ENCODE measurements at regions not wholly inside any gene's neighbourhood (a gene's known extent, or its start where the extent isn't known, plus 50 kb on each side); places are given as distances from the start of the nearest gene placed in this dataset.

DNA sequence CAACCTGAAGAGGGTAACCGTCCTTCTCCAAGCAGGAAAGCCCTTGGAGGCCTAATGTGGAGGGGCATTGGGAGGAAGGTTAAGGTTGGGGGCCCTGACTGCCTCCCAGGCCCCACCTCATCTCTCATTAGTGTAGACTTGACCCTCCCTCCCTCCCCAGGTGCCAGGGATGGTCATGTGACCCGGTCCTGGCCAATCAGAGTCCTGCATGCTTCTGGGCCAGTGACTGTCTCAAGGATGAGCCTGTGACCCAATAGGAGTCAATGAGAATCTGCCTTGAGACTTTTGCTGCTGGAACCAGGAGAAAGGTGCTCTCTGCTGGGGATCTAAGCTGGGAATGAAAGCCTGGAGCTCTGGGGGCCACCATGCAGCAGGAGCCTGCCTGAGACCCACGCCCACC lies 70.8 kb downstream of the NCOR2 start:
- no peak for TF ChIP-seq EZH2phosphoT487 (IDR thresholded peaks at IDR 0.05; ENCODE audit: borderline replicate concordance, low read length)
- TF ChIP-seq EZH2 (IDR thresholded peaks at IDR 0.05; ENCODE audit: low read length, unreplicated experiment): no peak
- TF ChIP-seq, protein P1, sequence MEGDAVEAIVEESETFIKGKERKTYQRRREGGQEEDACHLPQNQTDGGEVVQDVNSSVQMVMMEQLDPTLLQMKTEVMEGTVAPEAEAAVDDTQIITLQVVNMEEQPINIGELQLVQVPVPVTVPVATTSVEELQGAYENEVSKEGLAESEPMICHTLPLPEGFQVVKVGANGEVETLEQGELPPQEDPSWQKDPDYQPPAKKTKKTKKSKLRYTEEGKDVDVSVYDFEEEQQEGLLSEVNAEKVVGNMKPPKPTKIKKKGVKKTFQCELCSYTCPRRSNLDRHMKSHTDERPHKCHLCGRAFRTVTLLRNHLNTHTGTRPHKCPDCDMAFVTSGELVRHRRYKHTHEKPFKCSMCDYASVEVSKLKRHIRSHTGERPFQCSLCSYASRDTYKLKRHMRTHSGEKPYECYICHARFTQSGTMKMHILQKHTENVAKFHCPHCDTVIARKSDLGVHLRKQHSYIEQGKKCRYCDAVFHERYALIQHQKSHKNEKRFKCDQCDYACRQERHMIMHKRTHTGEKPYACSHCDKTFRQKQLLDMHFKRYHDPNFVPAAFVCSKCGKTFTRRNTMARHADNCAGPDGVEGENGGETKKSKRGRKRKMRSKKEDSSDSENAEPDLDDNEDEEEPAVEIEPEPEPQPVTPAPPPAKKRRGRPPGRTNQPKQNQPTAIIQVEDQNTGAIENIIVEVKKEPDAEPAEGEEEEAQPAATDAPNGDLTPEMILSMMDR (conservative IDR thresholded peaks at IDR 0.05; ENCODE audit: low read depth, low read length): no peak
- no TSS peak for BruUV-seq (replicated peaks)
- no peak overlapping the region for H3K27ac ChIP-seq (ENCODE audit: low read length)
- no peak overlapping the region for H3K4me3 ChIP-seq (ENCODE audit: low read length)
- H3K4me1 ChIP-seq (ENCODE audit: insufficient read depth, low read length): no peaks in the 10 kb centered on the region; the same call in 1 of the 2 replicates
- H3K27me3 ChIP-seq (ENCODE audit: low read length): no peaks in the 10 kb centered on the region
- H3K79me2 ChIP-seq (ENCODE audit: low read length): peaks cover 40% of the 10 kb centered on the region
- intact Hi-C loops (cut with micrococcal nuclease): no loop called here
- CTCF ChIA-PET: no interaction called here
- POLR2A ChIA-PET (ENCODE audit: unreplicated experiment): no interaction called here
- no peaks in the 10 kb centered on the region; the same call in 1 of the 2 replicates for H3K36me3 ChIP-seq (ENCODE audit: low read depth, low read length)
- no peak overlapping the region for H3K4me2 ChIP-seq (ENCODE audit: low read length)
- H3K9ac ChIP-seq (ENCODE audit: low read length): no peak overlapping the region
- H3F3A ChIP-seq (ENCODE audit: low read length, unreplicated experiment): no peaks in the 10 kb centered on the region
- H2AFZ ChIP-seq (ENCODE audit: low read length): no peak overlapping the region
- H3K9me3 ChIP-seq (ENCODE audit: low read length): no peaks in the 10 kb centered on the region
- no peaks in the 10 kb centered on the region for H3K9me2 ChIP-seq (replicated peaks; ENCODE audit: low read length)
- ATAC-seq (no peak), DNase-seq (peak; percentile 13)
- peaks cover 13% of the 10 kb centered on the region; the same call in 1 of the 2 replicates for H4K20me1 ChIP-seq (ENCODE audit: low read length)

GRCh38 chr12:124495194-124495983 lies 72.0 kb downstream of the NCOR2 start:
- Histone ChIP-seq H3K27ac (ENCODE audit: low read length) (no peak overlapping the region), H3K9me3 (ENCODE audit: low read length) (no peaks in the 10 kb centered on the region), H3F3A (ENCODE audit: low read length, unreplicated experiment) (no peaks in the 10 kb centered on the region), H3K4me3 (ENCODE audit: low read length) (no peak overlapping the region), H3K4me1 (ENCODE audit: insufficient read depth, low read length) (no peaks in the 10 kb centered on the region; the same call in 1 of the 2 replicates), H4K20me1 (ENCODE audit: low read length) (peaks cover 13% of the 10 kb centered on the region; the same call in 1 of the 2 replicates), H3K27me3 (ENCODE audit: low read length) (no peaks in the 10 kb centered on the region), H3K9me2 (replicated peaks; ENCODE audit: low read length) (no peaks in the 10 kb centered on the region), H3K36me3 (ENCODE audit: low read depth, low read length) (no peaks in the 10 kb centered on the region; the same call in 1 of the 2 replicates), H2AFZ (ENCODE audit: low read length) (no peak overlapping the region), H3K4me2 (ENCODE audit: low read length) (no peak overlapping the region), H3K79me2 (ENCODE audit: low read length) (peaks cover 37% of the 10 kb centered on the region), H3K9ac (ENCODE audit: low read length) (no peak overlapping the region)
- CTCF ChIA-PET: no interaction called here
- DNase-seq: no peak
- POLR2A ChIA-PET (ENCODE audit: unreplicated experiment): no interaction called here
- BruUV-seq (replicated peaks): no TSS peak
- intact Hi-C loops (cut with micrococcal nuclease): no loop called here
- ATAC-seq: no peak
- no peak for TF ChIP-seq EZH2 (IDR thresholded peaks at IDR 0.05; ENCODE audit: low read length, unreplicated experiment)
- TF ChIP-seq EZH2phosphoT487 (IDR thresholded peaks at IDR 0.05; ENCODE audit: borderline replicate concordance, low read length): no peak
- TF ChIP-seq, protein P1 (conservative IDR thresholded peaks at IDR 0.05; ENCODE audit: low read depth, low read length): no peak

DNA sequence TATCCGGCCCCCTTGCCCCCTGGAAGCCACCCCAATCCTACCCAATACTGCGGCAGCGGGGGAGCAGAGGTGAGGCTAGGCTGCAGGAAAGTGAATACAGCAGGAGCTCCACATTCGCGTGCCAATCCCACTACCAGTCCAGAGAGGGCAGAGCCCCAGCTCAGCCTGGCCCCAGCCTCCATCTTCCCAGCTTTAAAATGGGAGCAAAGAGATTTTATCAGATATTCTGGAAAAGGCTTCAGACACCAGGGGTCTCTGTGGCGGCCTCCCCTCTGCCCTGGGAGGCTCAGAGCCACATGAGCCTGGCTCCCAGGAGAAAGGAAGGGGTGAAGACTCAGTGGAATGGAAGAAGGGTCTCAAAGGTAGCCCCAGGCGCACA lies 72.7 kb downstream of the NCOR2 start:
- no peak overlapping the region for H2AFZ ChIP-seq (ENCODE audit: low read length)
- ATAC-seq (no peak), DNase-seq (no peak)
- no peaks in the 10 kb centered on the region for H3F3A ChIP-seq (ENCODE audit: low read length, unreplicated experiment)
- peaks cover 13% of the 10 kb centered on the region; the same call in 1 of the 2 replicates for H4K20me1 ChIP-seq (ENCODE audit: low read length)
- H3K9me3 ChIP-seq (ENCODE audit: low read length): no peaks in the 10 kb centered on the region
- H3K4me2 ChIP-seq (ENCODE audit: low read length): no peak overlapping the region
- CTCF ChIA-PET: no interaction called here
- no peaks in the 10 kb centered on the region; the same call in 1 of the 2 replicates for H3K36me3 ChIP-seq (ENCODE audit: low read depth, low read length)
- H3K4me3 ChIP-seq (ENCODE audit: low read length): no peak overlapping the region
- POLR2A ChIA-PET (ENCODE audit: unreplicated experiment): interaction anchor here (0.6 kb wide), 1 partner anchor 115 kb away, joined by 8 read pairs; no protein-coding TSS in a partner anchor
- intact Hi-C loops (cut with micrococcal nuclease): no loop called here
- H3K9ac ChIP-seq (ENCODE audit: low read length): no peak overlapping the region
- H3K27ac ChIP-seq (ENCODE audit: low read length): no peak overlapping the region
- TF ChIP-seq EZH2 (IDR thresholded peaks at IDR 0.05; ENCODE audit: low read length, unreplicated experiment) (no peak), EZH2phosphoT487 (IDR thresholded peaks at IDR 0.05; ENCODE audit: borderline replicate concordance, low read length) (no peak)
- TF ChIP-seq, protein P1 (conservative IDR thresholded peaks at IDR 0.05; ENCODE audit: low read depth, low read length): no peak
- BruUV-seq (replicated peaks): no TSS peak
- H3K9me2 ChIP-seq (replicated peaks; ENCODE audit: low read length): no peaks in the 10 kb centered on the region
- peaks cover 31% of the 10 kb centered on the region for H3K79me2 ChIP-seq (ENCODE audit: low read length)
- no peaks in the 10 kb centered on the region for H3K27me3 ChIP-seq (ENCODE audit: low read length)
- H3K4me1 ChIP-seq (ENCODE audit: insufficient read depth, low read length): no peaks in the 10 kb centered on the region

Measured in PC-3 (cell line).